Psoas muscle (tissue), 7 donors: ENCODE measurements at regions not wholly inside any gene's neighbourhood (a gene's known extent, or its start where the extent isn't known, plus 50 kb on each side); places are given as distances from the start of the nearest gene placed in this dataset.

ENCODE experiments used
- ATAC-seq, 4 donors: fragments of 200-7000 bp; cut with Tn5 transposase; one replicate each; pipeline ENCODE4 v1.9.1; 2020; ENCODE audit warnings: moderate library complexity in 3 of 4, mild to moderate bottlenecking in 2 of 4
- DNase-seq, 2 donors: peaks; one replicate each; pipeline ENCODE4 v3.0.0-alpha.2; 2020
- H3K27ac ChIP-seq: fragments of 200-600 bp; one replicate; pipeline ENCODE4 v1.8.0; 2022
- H3K27me3 ChIP-seq, 3 donors: fragments of 200-600 bp in 1 of 3; one replicate each; pipeline versions ENCODE4 v1.6.1 to v1.8.0; 2013 to 2022; ENCODE audit warnings: low read length in 2 of 3, mild to moderate bottlenecking in 2 of 3, moderate library complexity in 1 of 3; ENCODE audit not compliant: insufficient read depth in 3 of 3
- H3K36me3 ChIP-seq, 2 donors: fragments of 200-600 bp in 1 of 2; one replicate each; pipeline versions ENCODE4 v1.6.1 to v1.8.0; 2013 to 2022; ENCODE audit warnings: low read depth in 1 of 2, mild to moderate bottlenecking in 1 of 2, moderate library complexity in 1 of 2; ENCODE audit not compliant: insufficient read depth in 1 of 2
- H3K4me1 ChIP-seq: fragments of 200-600 bp; one replicate; pipeline ENCODE4 v1.8.0; 2022
- H3K4me3 ChIP-seq: fragments of 200-600 bp; one replicate; pipeline ENCODE4 v1.8.0; 2022; ENCODE audit warnings: mild to moderate bottlenecking
- H3K9me3 ChIP-seq: fragments of 200-600 bp; one replicate; pipeline ENCODE4 v1.8.0; 2022
- WGBS, 3 donors: extraction: QIAGEN DNeasy Blood & Tissue Kit; methylation state at CpG; one replicate each; pipeline versions ENCODE4 v1.1.6 to v1.1.7; 2013; 5-methylcytosine and 5-hydroxymethylcytosine counted together
- intact Hi-C, 2 donors: fragments of 100-400 bp; cut with DNase I; formaldehyde crosslinking; loops; one replicate each; pipeline versions ENCODE4 v1.11.0 to v1.14.2; 2022
- TF ChIP-seq, protein P1 (sequence below): fragments of 200-600 bp; IDR thresholded peaks from one replicate; pipeline ENCODE4 v1.8.0; 2022; ENCODE audit warnings: antibody characterized with exemption
- donor health status: healthy with polysubstance abuse.
- donor health status: DM: no; HTN: no; CAD: no; lungs with moderate emphysema.
- donor health status: Bipolar disorder and iron deficiency.
- donor health status: healthy.
- donor health status: DM: yes; HTN: yes; CAD: no.
- donor health status: DM: no; HTN: no; CAD: no.
- donor health status: DM: yes; HTN: yes; CAD: no.

DNA sequence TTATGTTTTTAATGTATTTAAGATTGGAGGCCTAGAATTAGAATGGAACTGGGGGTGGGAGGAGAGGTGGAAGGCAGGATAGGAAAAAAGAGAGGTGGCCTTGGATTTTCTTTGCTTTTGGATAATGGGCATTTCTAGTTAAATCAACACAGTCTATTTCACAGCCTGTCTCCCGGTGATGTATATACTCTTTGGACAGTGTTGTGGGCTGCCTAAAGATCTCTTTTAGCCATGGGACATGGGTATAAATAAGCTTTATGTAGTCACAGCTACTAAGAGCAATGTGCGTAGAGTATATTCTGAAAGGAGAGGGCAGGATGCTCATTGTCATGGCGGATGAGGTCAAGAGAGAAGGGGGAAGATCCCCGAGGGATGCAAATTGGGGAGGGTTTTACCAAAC, 1084.4 kb upstream of the RBFOX1 start:
- Histone ChIP-seq H3K36me3 (no peaks in the 10 kb centered on the region), H3K27ac (no peak overlapping the region), H3K4me1 (no peaks in the 10 kb centered on the region), H3K4me3 (no peak overlapping the region), H3K9me3 (no peaks in the 10 kb centered on the region), H3K27me3 (no peaks in the 10 kb centered on the region)
- TF ChIP-seq, protein P1, sequence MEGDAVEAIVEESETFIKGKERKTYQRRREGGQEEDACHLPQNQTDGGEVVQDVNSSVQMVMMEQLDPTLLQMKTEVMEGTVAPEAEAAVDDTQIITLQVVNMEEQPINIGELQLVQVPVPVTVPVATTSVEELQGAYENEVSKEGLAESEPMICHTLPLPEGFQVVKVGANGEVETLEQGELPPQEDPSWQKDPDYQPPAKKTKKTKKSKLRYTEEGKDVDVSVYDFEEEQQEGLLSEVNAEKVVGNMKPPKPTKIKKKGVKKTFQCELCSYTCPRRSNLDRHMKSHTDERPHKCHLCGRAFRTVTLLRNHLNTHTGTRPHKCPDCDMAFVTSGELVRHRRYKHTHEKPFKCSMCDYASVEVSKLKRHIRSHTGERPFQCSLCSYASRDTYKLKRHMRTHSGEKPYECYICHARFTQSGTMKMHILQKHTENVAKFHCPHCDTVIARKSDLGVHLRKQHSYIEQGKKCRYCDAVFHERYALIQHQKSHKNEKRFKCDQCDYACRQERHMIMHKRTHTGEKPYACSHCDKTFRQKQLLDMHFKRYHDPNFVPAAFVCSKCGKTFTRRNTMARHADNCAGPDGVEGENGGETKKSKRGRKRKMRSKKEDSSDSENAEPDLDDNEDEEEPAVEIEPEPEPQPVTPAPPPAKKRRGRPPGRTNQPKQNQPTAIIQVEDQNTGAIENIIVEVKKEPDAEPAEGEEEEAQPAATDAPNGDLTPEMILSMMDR: no peak
- 56 to 82% (median 70%) methylated on average over 4 of the region's 4 CpGs for WGBS, 3 donors
- intact Hi-C loops: no loop called here
- ATAC-seq (no peak), DNase-seq (no peak)

DNA sequence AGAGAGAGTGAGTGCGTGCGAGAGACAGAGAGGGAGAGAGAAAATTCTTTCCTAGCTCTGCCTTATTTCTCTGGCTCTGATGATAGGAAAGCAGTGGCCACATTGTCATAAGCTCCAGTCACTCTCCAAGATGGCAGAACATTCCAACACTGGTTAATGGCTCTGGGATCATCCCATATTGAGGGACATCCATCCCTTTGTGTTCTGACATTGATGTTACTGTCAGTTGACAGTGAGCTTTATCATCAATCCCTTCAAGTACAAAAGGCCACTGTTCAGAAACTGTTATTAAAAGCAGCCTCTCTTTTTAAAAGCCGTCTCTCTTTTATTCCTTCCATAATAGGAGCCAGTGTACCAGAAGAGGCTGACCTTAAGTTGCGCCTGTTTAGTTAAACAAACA, 1084.9 kb upstream of the RBFOX1 start:
- DNase-seq: no peak
- Histone ChIP-seq H3K36me3 (no peaks in the 10 kb centered on the region), H3K4me3 (no peak overlapping the region), H3K27ac (no peak overlapping the region), H3K4me1 (no peaks in the 10 kb centered on the region), H3K27me3 (no peaks in the 10 kb centered on the region), H3K9me3 (no peaks in the 10 kb centered on the region)
- TF ChIP-seq, protein P1: no peak
- no peak for ATAC-seq
- 86 to 88% (median 86%) methylated on average over 4 of the region's 4 CpGs for WGBS, 3 donors
- intact Hi-C loops: no loop called here

DNA sequence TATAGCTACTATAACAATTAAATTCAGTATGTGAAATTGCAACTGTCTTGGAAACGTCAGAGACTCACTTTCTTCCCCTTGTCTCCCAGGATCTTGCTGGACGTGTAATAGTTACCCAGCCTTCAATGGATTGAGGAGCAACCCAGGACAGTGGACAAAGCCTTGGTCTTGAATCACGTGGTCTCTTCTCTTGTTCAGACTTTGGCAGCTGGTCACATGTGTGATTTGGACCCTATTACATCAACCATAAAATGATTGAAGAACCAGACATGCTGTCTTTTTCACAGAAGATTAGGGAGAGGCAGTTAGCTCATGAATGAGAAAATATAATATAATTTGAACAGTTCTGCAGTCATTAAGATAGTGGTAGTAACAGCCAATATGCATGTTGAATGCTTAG, 1085.5 kb upstream of the RBFOX1 start:
- no peak overlapping the region for H3K4me3 ChIP-seq
- no peaks in the 10 kb centered on the region for H3K4me1 ChIP-seq
- intact Hi-C loops: no loop called here
- 53 to 62% (median 61%) methylated on average over 3 of the region's 3 CpGs for whole genome bisulfite sequencing, 3 donors
- no peak overlapping the region for H3K27ac ChIP-seq
- H3K9me3 ChIP-seq: no peaks in the 10 kb centered on the region
- DNase-seq (no peak), ATAC-seq (no peak)
- H3K27me3 ChIP-seq: no peaks in the 10 kb centered on the region
- TF ChIP-seq, protein P1: no peak
- no peaks in the 10 kb centered on the region for H3K36me3 ChIP-seq

DNA sequence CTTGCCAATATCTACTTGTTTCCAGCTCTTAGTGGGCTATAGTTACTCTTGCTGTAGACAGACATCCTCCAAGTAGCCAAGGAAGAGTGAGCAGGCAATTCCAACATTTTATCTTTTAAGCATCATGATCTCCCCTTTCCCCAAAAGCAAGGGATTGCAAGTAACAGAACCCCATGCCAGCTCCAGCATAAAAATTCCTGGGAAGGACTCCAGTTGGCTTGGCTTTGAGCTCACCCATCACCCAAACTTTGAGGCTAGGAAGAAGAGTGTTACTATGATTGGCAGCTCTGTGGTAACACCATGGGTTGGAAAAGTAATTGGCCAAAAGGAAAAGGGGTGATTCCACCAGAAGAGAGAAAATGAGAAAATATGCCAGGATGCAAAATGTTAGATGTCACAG, 1086.4 kb upstream of the RBFOX1 start:
- Histone ChIP-seq H3K27ac (no peak overlapping the region), H3K27me3 (no peaks in the 10 kb centered on the region), H3K4me3 (no peak overlapping the region), H3K9me3 (no peaks in the 10 kb centered on the region), H3K36me3 (no peaks in the 10 kb centered on the region), H3K4me1 (no peaks in the 10 kb centered on the region)
- no peak for ATAC-seq
- intact Hi-C loops: no loop called here
- TF ChIP-seq, protein P1: no peak
- DNase-seq: no peak

DNA sequence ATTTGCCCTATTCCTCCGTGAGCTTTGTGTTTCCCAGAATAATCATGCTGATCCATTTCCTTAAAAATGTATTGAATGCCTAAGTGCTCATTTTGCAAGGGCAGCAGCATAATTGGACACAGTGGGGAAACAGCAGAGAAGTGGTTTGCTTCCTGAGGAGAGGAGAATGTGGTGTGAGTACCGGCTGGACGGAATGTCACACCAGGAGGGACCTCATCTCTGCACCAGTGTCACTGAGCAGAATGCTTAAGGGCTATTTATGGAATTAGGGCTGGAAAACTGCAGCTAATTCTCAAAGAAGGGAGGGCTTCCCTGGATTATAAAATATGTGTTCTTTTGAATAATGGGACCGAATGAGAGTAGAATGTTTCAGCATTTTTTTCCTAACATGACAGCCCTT, 1100.6 kb upstream of the RBFOX1 start:
- Histone ChIP-seq H3K9me3 (no peaks in the 10 kb centered on the region), H3K27ac (no peak overlapping the region), H3K4me1 (no peaks in the 10 kb centered on the region), H3K27me3 (no peaks in the 10 kb centered on the region), H3K4me3 (no peak overlapping the region), H3K36me3 (no peaks in the 10 kb centered on the region)
- TF ChIP-seq, protein P1: no peak
- DNase-seq (no peak), ATAC-seq (no peak)
- 46 to 54% (median 46%) methylated on average over 4 of the region's 4 CpGs for whole genome bisulfite sequencing, 3 donors
- intact Hi-C loops: loop anchor here in 1 of 2 donors (10.0 kb wide), 1 partner anchor 57 kb away; no protein-coding TSS in a partner anchor
